ENCODE measurements at regions not wholly inside any gene's neighbourhood (a gene's known extent, or its start where the extent isn't known, plus 50 kb on each side); places are given as distances from the start of the nearest gene placed in this dataset.

GRCh38 chr3:106282943-106283342 is 414.1 kb upstream of the CBLB start:
- H3K36me3 ChIP-seq (replicated peaks; ENCODE audit: insufficient read depth, low read depth) = no peaks in the 10 kb centered on the region
- TF ChIP-seq CTCF (IDR thresholded peaks at IDR 0.05; ENCODE audit: poor library complexity) = no peak
- TF ChIP-seq EZH2 (IDR thresholded peaks at IDR 0.05; ENCODE audit: borderline replicate concordance) = no peak
- TF ChIP-seq EZH2phosphoT487 (IDR thresholded peaks at IDR 0.05; ENCODE audit: low read depth, severe bottlenecking, unreplicated experiment) = no peak
- no peaks in the 10 kb centered on the region for H3K27me3 ChIP-seq
- H3K4me3 ChIP-seq = no peak overlapping the region
- no peak overlapping the region for H2AFZ ChIP-seq
- no peaks in the 10 kb centered on the region for H3K9me2 ChIP-seq (replicated peaks; ENCODE audit: insufficient read depth)
- no peaks in the 10 kb centered on the region for H3K79me2 ChIP-seq
- H3K27ac ChIP-seq = no peak overlapping the region
- no peak for DNase-seq (ENCODE audit: low spot score)
- no peaks in the 10 kb centered on the region for H4K20me1 ChIP-seq (ENCODE audit: insufficient read depth, poor library complexity, severe bottlenecking)
- no peak overlapping the region for H3K4me2 ChIP-seq
- H3K4me1 ChIP-seq (ENCODE audit: insufficient read depth) = peaks cover 18% of the 10 kb centered on the region
- WGBS (ENCODE audit: low lambda C conversion rate, missing lambda C conversion rate) = 74% methylated on average over 3 of the region's 3 CpGs
- no peaks in the 10 kb centered on the region for H3K9me3 ChIP-seq (ENCODE audit: low read depth)

GRCh38 chr3:106288781-106289180 is 420.0 kb upstream of the CBLB start:
- Histone ChIP-seq H3K9me3 (ENCODE audit: low read depth) (no peaks in the 10 kb centered on the region), H4K20me1 (ENCODE audit: insufficient read depth, poor library complexity, severe bottlenecking) (no peaks in the 10 kb centered on the region), H2AFZ (no peak overlapping the region), H3K79me2 (no peaks in the 10 kb centered on the region), H3K4me1 (ENCODE audit: insufficient read depth) (no peaks in the 10 kb centered on the region), H3K27ac (no peak overlapping the region), H3K4me3 (no peak overlapping the region), H3K4me2 (no peak overlapping the region), H3K9me2 (replicated peaks; ENCODE audit: insufficient read depth) (no peaks in the 10 kb centered on the region), H3K27me3 (no peaks in the 10 kb centered on the region), H3K36me3 (replicated peaks; ENCODE audit: insufficient read depth, low read depth) (no peaks in the 10 kb centered on the region)
- no peak for DNase-seq (ENCODE audit: low spot score)
- no peak for TF ChIP-seq CTCF (IDR thresholded peaks at IDR 0.05; ENCODE audit: poor library complexity)
- no peak for TF ChIP-seq EZH2 (IDR thresholded peaks at IDR 0.05; ENCODE audit: borderline replicate concordance)
- TF ChIP-seq EZH2phosphoT487 (IDR thresholded peaks at IDR 0.05; ENCODE audit: low read depth, severe bottlenecking, unreplicated experiment) = no peak
- WGBS (ENCODE audit: low lambda C conversion rate, missing lambda C conversion rate) = 71% methylated on average over 4 of the region's 4 CpGs

GRCh38 chr3:106290304-106290997 is 421.6 kb upstream of the CBLB start:
- TF ChIP-seq EZH2 (IDR thresholded peaks at IDR 0.05; ENCODE audit: borderline replicate concordance) = no peak
- no peak for TF ChIP-seq CTCF (IDR thresholded peaks at IDR 0.05; ENCODE audit: poor library complexity)
- TF ChIP-seq EZH2phosphoT487 (IDR thresholded peaks at IDR 0.05; ENCODE audit: low read depth, severe bottlenecking, unreplicated experiment) = no peak
- DNase-seq (ENCODE audit: low spot score) = no peak
- no peaks in the 10 kb centered on the region for H3K4me1 ChIP-seq (ENCODE audit: insufficient read depth)
- no peak overlapping the region for H2AFZ ChIP-seq
- no peaks in the 10 kb centered on the region for H3K79me2 ChIP-seq
- H3K9me2 ChIP-seq (replicated peaks; ENCODE audit: insufficient read depth) = no peaks in the 10 kb centered on the region
- no peak overlapping the region for H3K4me2 ChIP-seq
- WGBS (ENCODE audit: low lambda C conversion rate, missing lambda C conversion rate) = 81% methylated on average over 1 of the region's 1 CpG
- no peak overlapping the region for H3K4me3 ChIP-seq
- H4K20me1 ChIP-seq (ENCODE audit: insufficient read depth, poor library complexity, severe bottlenecking) = no peaks in the 10 kb centered on the region
- H3K27me3 ChIP-seq = no peaks in the 10 kb centered on the region
- no peak overlapping the region for H3K27ac ChIP-seq
- no peaks in the 10 kb centered on the region for H3K36me3 ChIP-seq (replicated peaks; ENCODE audit: insufficient read depth, low read depth)
- H3K9me3 ChIP-seq (ENCODE audit: low read depth) = no peaks in the 10 kb centered on the region
